K562 (cell line): ENCODE measurements at regions not wholly inside any gene's neighbourhood (a gene's known extent, or its start where the extent isn't known, plus 50 kb on each side); places are given as distances from the start of the nearest gene placed in this dataset.

Source experiments
- ATAC-seq: fragments of 200-7000 bp; cut with Tn5 transposase; 3 replicates; pipeline ENCODE4 v1.9.1; 2020; ENCODE audit warnings: moderate library complexity
- BruUV-seq: library from RNA; stranded (reverse); fragments of 400-500 nt; replicated peaks from 2 replicates; lab custom pipeline; 2021; lab: Mats Ljungman, UMichigan
- CTCF ChIA-PET: fragments of 300-600 bp; formaldehyde crosslinking; extraction: SDS; loops from one replicate; lab custom pipeline; 2021; ENCODE audit warnings: low intra/inter-chr PET ratio; lab: Yijun Ruan, JAX
- POLR2A ChIA-PET: fragments of 300-600, 350-650 bp; sonication (Branson Sonifier 250); formaldehyde crosslinking; extraction: SDS; loops from one replicate; lab custom pipeline; 2021; ENCODE audit warnings: antibody characterized with exemption, inconsistent platforms; lab: Yijun Ruan, JAX
- DNase-seq, 4 experiments: peaks; one replicate each; pipeline versions ENCODE4 v3.0.0 to v3.0.0-alpha.2; 2011 to 2018; ENCODE audit warnings: low spot score in 3 of 4, mixed read lengths in 3 of 4; ENCODE audit errors: extremely low read depth in 1 of 4
- FAIRE-seq: peaks from 2 replicates; lab custom pipeline; 2011; peaks lifted over from hg19 to GRCh38; lab: Jason Lieb, UNC
- H2AFZ ChIP-seq: 2 replicates; pipeline ENCODE4 v1.6.0; 2011; ENCODE audit warnings: low read depth, low read length, control low read depth, inconsistent platforms
- H3K27ac ChIP-seq: fragments of 200-600 bp; 3 replicates; pipeline ENCODE4 v1.8.0; 2011; ENCODE audit warnings: low read depth, mild to moderate bottlenecking, control low read depth, inconsistent platforms, low read length, moderate library complexity, mixed read lengths; ENCODE audit errors: extremely low read depth
- H3K27me3 ChIP-seq, 2 experiments: fragments of 300-600 bp in 1 of 2; 2 replicates in 1 of 2; 3 replicates in 1 of 2; pipeline versions ENCODE4 v1.6.0 to v1.8.0; 2011; ENCODE audit warnings: inconsistent platforms in 2 of 2, low read length in 2 of 2, mild to moderate bottlenecking in 1 of 2, mixed read lengths in 1 of 2, moderate library complexity in 1 of 2; ENCODE audit not compliant: control insufficient read depth in 2 of 2, insufficient read depth in 2 of 2
- H3K36me3 ChIP-seq: fragments of 300-600 bp; 3 replicates; pipeline ENCODE4 v1.8.0; 2011; ENCODE audit warnings: mild to moderate bottlenecking, low read length, inconsistent platforms; ENCODE audit not compliant: control insufficient read depth, insufficient read depth
- H3K4me1 ChIP-seq, 2 experiments: fragments of 200-600 bp in 1 of 2; replicated peaks in 1 of 2; 2 replicates in 1 of 2; 3 replicates in 1 of 2; pipeline versions ENCODE4 v1.5.1 to v1.8.0; 2011; ENCODE audit warnings: inconsistent platforms in 2 of 2, low read length in 2 of 2, mild to moderate bottlenecking in 1 of 2, mixed read lengths in 1 of 2, moderate library complexity in 1 of 2; ENCODE audit not compliant: control insufficient read depth in 2 of 2, insufficient read depth in 2 of 2
- H3K4me2 ChIP-seq: 2 replicates; pipeline ENCODE4 v1.6.1; 2011; ENCODE audit warnings: low read length, control low read depth, inconsistent platforms, mixed read lengths; ENCODE audit not compliant: insufficient read depth
- H3K4me3 ChIP-seq: fragments of 200-600 bp; sonication (generic), shearing (Covaris generic); 2 replicates; pipeline ENCODE4 v1.5.1; 2016; ENCODE audit warnings: control low read depth, inconsistent platforms
- H3K79me2 ChIP-seq: fragments of 200-600 bp; 3 replicates; pipeline ENCODE4 v1.8.0; 2011; ENCODE audit warnings: low read length, inconsistent platforms; ENCODE audit not compliant: control insufficient read depth, insufficient read depth
- H3K9ac ChIP-seq, 2 experiments: 2 replicates each; pipeline versions ENCODE4 v1.6.0 to v1.6.1; 2011; ENCODE audit warnings: low read depth in 2 of 2, low read length in 2 of 2, control low read depth in 1 of 2, inconsistent platforms in 1 of 2, mild to moderate bottlenecking in 1 of 2, mixed read lengths in 1 of 2; ENCODE audit not compliant: insufficient read depth in 1 of 2
- H3K9me1 ChIP-seq: one replicate; pipeline ENCODE4 v1.6.0; 2011; ENCODE audit warnings: inconsistent platforms, mild to moderate bottlenecking, low read length, moderate library complexity; ENCODE audit not compliant: control insufficient read depth, insufficient read depth
- H3K9me3 ChIP-seq: replicated peaks from 2 replicates; pipeline ENCODE4 v1.5.1; 2011; ENCODE audit warnings: low read depth, low read length, inconsistent platforms; ENCODE audit not compliant: control insufficient read depth, insufficient read depth
- H4K20me1 ChIP-seq: replicated peaks from 2 replicates; pipeline ENCODE4 v1.6.1; 2011; ENCODE audit warnings: low read length, inconsistent platforms, mixed read lengths; ENCODE audit not compliant: control insufficient read depth, insufficient read depth
- CTCF ChIP-seq, 3 experiments: IDR thresholded peaks in 2 of 3; conservative IDR thresholded peaks in 1 of 3; 2 replicates each; pipeline ENCODE4 v1.5.1; 2011 to 2012; ENCODE audit warnings: low read length in 3 of 3, mild to moderate bottlenecking in 3 of 3, control low read depth in 2 of 3, improper control_type of control experiment in 1 of 3, inconsistent platforms in 1 of 3, low read depth in 1 of 3, mixed read lengths in 1 of 3, moderate library complexity in 1 of 3; ENCODE audit not compliant: insufficient read depth in 2 of 3
- GABPB1 ChIP-seq: sonication (generic); formaldehyde crosslinking; IDR thresholded peaks from 2 replicates; pipeline ENCODE4 v1.8.0; 2022; ENCODE audit warnings: mild to moderate bottlenecking, missing genetic modification reagents
- NEUROD1 ChIP-seq: fragments of 150-350 bp; IDR thresholded peaks from 2 replicates; pipeline ENCODE4 v1.6.1; 2014; ENCODE audit warnings: borderline replicate concordance, low read length, low read depth; ENCODE audit not compliant: partially characterized antibody
- REST ChIP-seq, 2 experiments: fragments of 450-650 bp; formaldehyde crosslinking in 1 of 2; IDR thresholded peaks; 2 replicates each; pipeline versions ENCODE4 v1.4.0 to v1.6.1; 2014 to 2020; ENCODE audit warnings: mild to moderate bottlenecking in 2 of 2, borderline replicate concordance in 1 of 2, low read depth in 1 of 2
- SMC3 ChIP-seq: conservative IDR thresholded peaks from 2 replicates; pipeline ENCODE4 v1.6.1; 2011; ENCODE audit warnings: low read depth, low read length, improper control_type of control experiment; ENCODE audit not compliant: insufficient read depth
- SPI1 ChIP-seq: IDR thresholded peaks from 2 replicates; pipeline ENCODE4 v1.6.1; 2011; ENCODE audit warnings: low read depth, low read length, control low read depth, borderline replicate concordance
- STAG1 ChIP-seq: sonication (generic); formaldehyde crosslinking; IDR thresholded peaks from 2 replicates; pipeline ENCODE4 v1.5.0; 2020; ENCODE audit warnings: missing genetic modification reagents, borderline replicate concordance
- THRA ChIP-seq: fragments of 450-650 bp; IDR thresholded peaks from 2 replicates; pipeline ENCODE4 v1.6.1; 2017; ENCODE audit warnings: mild to moderate bottlenecking, moderate library complexity
- ZNF445 ChIP-seq: fragments of 250-450 bp; sonication (Bioruptor Pico); IDR thresholded peaks from 2 replicates; pipeline ENCODE4 v1.4.0; 2020; ENCODE audit warnings: low read depth, mild to moderate bottlenecking, moderate library complexity
- WGBS: fragments of 100-300 bp; shearing (Covaris generic); methylation state at CpG from one replicate; pipeline ENCODE4 v1.1.6; 2016; ENCODE audit warnings: low coverage, mixed read lengths; ENCODE audit not compliant: insufficient coverage; ENCODE audit errors: missing lambda C conversion rate; 5-methylcytosine and 5-hydroxymethylcytosine counted together
- in situ Hi-C: fragments of 300-500 bp; cut with MboI; formaldehyde crosslinking; loops from 4 replicates; pipeline ENCODE4 v1.15.0; 2018; ENCODE audit warnings: inconsistent platforms, mixed read lengths
- intact Hi-C: fragments of 100-400 bp; cut with micrococcal nuclease; formaldehyde crosslinking; loops from 2 replicates; pipeline ENCODE4 v1.14.2; 2022

DNA sequence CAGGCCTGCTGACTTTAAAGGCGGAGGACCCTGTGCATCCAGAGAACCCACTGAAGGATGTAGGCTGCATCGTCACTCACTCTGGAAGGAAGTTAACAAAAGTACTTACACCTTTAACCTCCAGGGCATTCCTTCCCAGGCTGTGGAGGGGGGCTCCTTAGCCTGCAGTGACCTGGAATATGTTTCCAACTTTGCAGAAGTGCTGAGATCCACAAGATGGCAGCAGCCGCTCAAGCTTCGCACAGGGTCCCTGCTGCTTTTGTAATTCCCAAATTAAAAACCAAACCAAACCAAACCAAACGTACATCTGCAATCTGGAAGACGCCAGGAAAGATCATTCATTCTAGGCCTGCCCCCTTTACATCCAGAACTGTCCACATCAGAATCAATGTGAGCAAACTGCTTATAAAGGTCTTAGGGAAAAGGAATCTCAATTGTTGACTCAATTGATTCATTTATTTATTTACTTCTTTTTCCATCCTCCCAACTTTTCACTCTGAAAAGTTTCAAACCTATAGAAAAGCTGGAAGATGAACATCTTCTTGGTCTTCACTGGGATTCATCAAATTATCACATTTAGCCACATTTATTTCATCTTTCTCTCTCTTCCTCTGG is 70.5 kb upstream of the KLHL25 start:
- Histone ChIP-seq H3K27ac (no peak overlapping the region), H3K79me2 (no peaks in the 10 kb centered on the region), H3K4me1 (no peaks in the 10 kb centered on the region), H3K4me2 (no peak overlapping the region), H3K9me1 (no peaks in the 10 kb centered on the region), H3K9ac (no peak overlapping the region), H2AFZ (no peak overlapping the region), H3K4me3 (no peak overlapping the region), H4K20me1 (no peaks in the 10 kb centered on the region), H3K36me3 (no peaks in the 10 kb centered on the region), H3K9me3 (no peaks in the 10 kb centered on the region), H3K27me3 (no peaks in the 10 kb centered on the region)
- WGBS: 0% methylated on average over 6 of the region's 6 CpGs
- no TSS peak for BruUV-seq
- FAIRE-seq (no peak), DNase-seq (peak; percentile 38 to 40 (median 40)), ATAC-seq (peak; percentile 86)
- POLR2A ChIA-PET: no interaction called here
- CTCF ChIA-PET: interaction anchor here (0.6 kb wide), 1 partner anchor 278 kb away, joined by 3 read pairs; no protein-coding TSS in a partner anchor
- in situ Hi-C loops: no loop called here
- intact Hi-C loops: loop anchor here (10.0 kb wide), 1 partner anchor 880 kb away; no protein-coding TSS in a partner anchor
- TF ChIP-seq THRA (no peak), SPI1 (peak; percentile 19; the same call in 1 of the 2 replicates), GABPB1 (CRISPR knock-in tag) (no peak), CTCF (IDR thresholded peaks at IDR 0.05 in 2 of 3, conservative IDR thresholded peaks at IDR 0.05 in 1 of 3; ENCODE audit: insufficient read depth in 2 of 3, low read depth in 1 of 3, low read length in 3 of 3) (peak; percentile 59 to 71 (median 67)), SMC3 (0 out of 2 replicates have a peak, but pooled peaks have one; percentile 36), STAG1 (CRISPR knock-in tag) (peak; percentile 20; the same call in 1 of the 2 replicates), NEUROD1 (no peak), ZNF445 (CRISPR knock-in tag) (no peak), REST (IDR thresholded peaks at IDR 0.05; ENCODE audit: borderline replicate concordance) (peak; percentile 60), REST (CRISPR knock-in tag; IDR thresholded peaks at IDR 0.05; ENCODE audit: low read depth) (no peak)
